IMR-90 (cell line): ENCODE measurements at regions not wholly inside any gene's neighbourhood (a gene's known extent, or its start where the extent isn't known, plus 50 kb on each side); places are given as distances from the start of the nearest gene placed in this dataset.

ENCODE experiments used
- ATAC-seq: fragments of 200-7000 bp; cut with Tn5 transposase; 2 replicates; pipeline ENCODE4 v1.9.1; 2020; ENCODE audit warnings: low read depth, mild to moderate bottlenecking, moderate library complexity
- BruUV-seq: library from RNA; stranded (reverse); fragments of 400-500 nt; replicated peaks from 2 replicates; lab custom pipeline; 2021; lab: Mats Ljungman, UMichigan
- CTCF ChIA-PET: fragments of 300-600 bp; formaldehyde crosslinking; extraction: SDS; loops from one replicate; lab custom pipeline; 2021; ENCODE audit warnings: antibody characterized with exemption; lab: Yijun Ruan, JAX
- POLR2A ChIA-PET: fragments of 300-600 bp; sonication (Branson Sonifier 250); formaldehyde crosslinking; loops from one replicate; lab custom pipeline; 2022; ENCODE audit warnings: antibody characterized with exemption; ENCODE audit not compliant: unreplicated experiment; lab: Charles Lee
- DNase-seq: peaks from one replicate; pipeline ENCODE4 v3.0.0; 2013
- H2AFZ ChIP-seq: replicated peaks from 2 replicates; pipeline ENCODE3; 2013; ENCODE audit warnings: low read length, mild to moderate bottlenecking; ENCODE audit not compliant: poor library complexity
- H2AK5ac ChIP-seq: 2 replicates; pipeline ENCODE4 v1.6.1; 2013; ENCODE audit warnings: low read depth, low read length, inconsistent platforms
- H2AK9ac ChIP-seq: replicated peaks from 2 replicates; pipeline ENCODE3; 2013; ENCODE audit warnings: mild to moderate bottlenecking, low read depth, low read length, moderate library complexity; ENCODE audit not compliant: poor library complexity
- H2BK120ac ChIP-seq: 2 replicates; pipeline ENCODE4 v1.6.1; 2013; ENCODE audit warnings: low read depth, low read length, inconsistent platforms
- H2BK15ac ChIP-seq: 3 replicates; pipeline ENCODE4 v1.6.1; 2013; ENCODE audit warnings: low read depth, low read length, inconsistent platforms
- H2BK20ac ChIP-seq: 2 replicates; pipeline ENCODE4 v1.6.1; 2013; ENCODE audit warnings: low read depth, mild to moderate bottlenecking, inconsistent platforms, low read length, moderate library complexity
- H2BK5ac ChIP-seq: 2 replicates; pipeline ENCODE4 v1.6.1; 2013; ENCODE audit warnings: mild to moderate bottlenecking, low read depth, low read length, inconsistent platforms; ENCODE audit not compliant: poor library complexity, severe bottlenecking
- H3K14ac ChIP-seq: replicated peaks from 2 replicates; pipeline ENCODE4 v1.6.1; 2013; ENCODE audit warnings: low read depth, low read length, inconsistent platforms
- H3K18ac ChIP-seq: 2 replicates; pipeline ENCODE4 v1.6.1; 2013; ENCODE audit warnings: low read depth, low read length, control low read depth
- H3K23ac ChIP-seq: 2 replicates; pipeline ENCODE4 v1.6.1; 2013; ENCODE audit warnings: low read depth, low read length, inconsistent platforms
- H3K27ac ChIP-seq: 2 replicates; pipeline ENCODE4 v1.5.1; 2013; ENCODE audit warnings: mild to moderate bottlenecking, control low read depth, low read length; ENCODE audit not compliant: insufficient read depth
- H3K27me3 ChIP-seq: 2 replicates; pipeline ENCODE4 v1.6.1; 2013; ENCODE audit warnings: low read length; ENCODE audit not compliant: control insufficient read depth, insufficient read depth
- H3K36me3 ChIP-seq: 2 replicates; pipeline ENCODE4 v1.6.1; 2013; ENCODE audit warnings: low read length, mixed read lengths; ENCODE audit not compliant: control insufficient read depth, insufficient read depth
- H3K4ac ChIP-seq: 2 replicates; pipeline ENCODE4 v1.6.1; 2013; ENCODE audit warnings: low read depth, low read length, inconsistent platforms
- H3K4me1 ChIP-seq: 2 replicates; pipeline ENCODE4 v1.6.1; 2013; ENCODE audit warnings: low read length, mixed read lengths; ENCODE audit not compliant: control insufficient read depth, insufficient read depth
- H3K4me2 ChIP-seq: 2 replicates; pipeline ENCODE4 v1.6.1; 2013; ENCODE audit warnings: low read depth, mild to moderate bottlenecking, control low read depth, low read length, moderate library complexity
- H3K4me3 ChIP-seq: 2 replicates; pipeline ENCODE4 v1.5.1; 2013; ENCODE audit warnings: low read depth, mild to moderate bottlenecking, control low read depth, low read length, moderate library complexity; ENCODE audit not compliant: insufficient read depth
- H3K56ac ChIP-seq: 2 replicates; pipeline ENCODE4 v1.6.1; 2013; ENCODE audit warnings: low read length, inconsistent platforms; ENCODE audit not compliant: insufficient read depth; ENCODE audit errors: extremely low read depth
- H3K79me1 ChIP-seq, 2 experiments: 2 replicates each; pipeline ENCODE4 v1.6.1; 2013; ENCODE audit warnings: low read length in 2 of 2, inconsistent platforms in 1 of 2, low read depth in 1 of 2
- H3K9ac ChIP-seq: 2 replicates; pipeline ENCODE4 v1.6.1; 2013; ENCODE audit warnings: low read depth, low read length, control low read depth
- H3K9me1 ChIP-seq: 2 replicates; pipeline ENCODE4 v1.6.1; 2013; ENCODE audit warnings: low read length, inconsistent platforms; ENCODE audit not compliant: insufficient read depth
- H3K9me3 ChIP-seq: 2 replicates; pipeline ENCODE4 v1.6.1; 2013; ENCODE audit warnings: low read length; ENCODE audit not compliant: control insufficient read depth, insufficient read depth
- H4K20me1 ChIP-seq: 2 replicates; pipeline ENCODE4 v1.6.1; 2013; ENCODE audit warnings: low read length, inconsistent platforms; ENCODE audit not compliant: insufficient read depth
- H4K5ac ChIP-seq: 2 replicates; pipeline ENCODE4 v1.6.1; 2013; ENCODE audit warnings: mild to moderate bottlenecking, low read depth, low read length, control low read depth
- H4K8ac ChIP-seq, 2 experiments: 2 replicates each; pipeline ENCODE4 v1.6.1; 2013; ENCODE audit warnings: low read depth in 2 of 2, low read length in 2 of 2, control low read depth in 1 of 2, inconsistent platforms in 1 of 2
- H4K91ac ChIP-seq: 2 replicates; pipeline ENCODE4 v1.6.1; 2013; ENCODE audit warnings: low read depth, low read length, inconsistent platforms; ENCODE audit not compliant: insufficient read depth
- BHLHE40 ChIP-seq: fragments of 150-350 bp; IDR thresholded peaks from 2 replicates; pipeline ENCODE4 v1.6.1; 2016; ENCODE audit warnings: mild to moderate bottlenecking, low read depth, low read length
- CEBPB ChIP-seq: IDR thresholded peaks from 2 replicates; pipeline ENCODE4 v1.6.1; 2012; ENCODE audit warnings: low read depth, low read length, improper control_type of control experiment
- CHD1 ChIP-seq: IDR thresholded peaks from 2 replicates; pipeline ENCODE4 v1.6.1; 2012; ENCODE audit warnings: low read depth, low read length, improper control_type of control experiment
- CTCF ChIP-seq: conservative IDR thresholded peaks from 2 replicates; pipeline ENCODE4 v1.5.1; 2012; ENCODE audit warnings: mild to moderate bottlenecking, low read depth, low read length, improper control_type of control experiment
- ELK1 ChIP-seq: fragments of 150-350 bp; IDR thresholded peaks from 2 replicates; pipeline ENCODE4 v1.6.1; 2016; ENCODE audit warnings: low read depth, mild to moderate bottlenecking, low read length, moderate library complexity, borderline replicate concordance
- FOS ChIP-seq: fragments of 150-350 bp; IDR thresholded peaks from 2 replicates; pipeline ENCODE4 v1.6.1; 2016; ENCODE audit warnings: low read depth, low read length
- MAFK ChIP-seq: IDR thresholded peaks from 2 replicates; pipeline ENCODE4 v1.6.1; 2012; ENCODE audit warnings: low read depth, low read length, improper control_type of control experiment
- MAZ ChIP-seq: IDR thresholded peaks from 2 replicates; pipeline ENCODE4 v1.6.1; 2012; ENCODE audit warnings: low read depth, mild to moderate bottlenecking, low read length, improper control_type of control experiment, moderate library complexity, borderline replicate concordance
- MXI1 ChIP-seq: IDR thresholded peaks from 2 replicates; pipeline ENCODE4 v1.6.1; 2012; ENCODE audit warnings: low read depth, mild to moderate bottlenecking, low read length, moderate library complexity, borderline replicate concordance
- NFE2L2 ChIP-seq: fragments of 150-350 bp; IDR thresholded peaks from 2 replicates; pipeline ENCODE4 v1.6.1; 2016; ENCODE audit warnings: low read depth, mild to moderate bottlenecking, low read length
- POLR2A ChIP-seq: IDR thresholded peaks from 2 replicates; pipeline ENCODE4 v1.6.1; 2012; ENCODE audit warnings: mild to moderate bottlenecking, low read depth, low read length
- RAD21 ChIP-seq: IDR thresholded peaks from 2 replicates; pipeline ENCODE4 v1.6.1; 2012; ENCODE audit warnings: low read length, improper control_type of control experiment
- RCOR1 ChIP-seq: IDR thresholded peaks from 2 replicates; pipeline ENCODE4 v1.6.1; 2012; ENCODE audit warnings: mild to moderate bottlenecking, low read length, improper control_type of control experiment; ENCODE audit not compliant: insufficient replicate concordance
- RFX5 ChIP-seq: IDR thresholded peaks from 2 replicates; pipeline ENCODE4 v1.8.0; 2012; ENCODE audit warnings: low read depth, mild to moderate bottlenecking, low read length, moderate library complexity
- SMC3 ChIP-seq: fragments of 150-350 bp; IDR thresholded peaks from 2 replicates; pipeline ENCODE4 v1.6.1; 2016; ENCODE audit warnings: low read depth, mild to moderate bottlenecking, antibody characterized with exemption, low read length, moderate library complexity
- USF2 ChIP-seq: fragments of 150-350 bp; IDR thresholded peaks from 2 replicates; pipeline ENCODE4 v1.6.1; 2017; ENCODE audit warnings: mild to moderate bottlenecking, antibody characterized with exemption, low read length, low read depth
- dilution Hi-C: fragments of 300-500 bp; cut with HindIII; formaldehyde crosslinking; loops from one replicate; pipeline ENCODE4 v1.14.3; 2018; ENCODE audit warnings: low sequenced_read_pairs; ENCODE audit not compliant: unreplicated experiment
- in situ Hi-C: fragments of 300-500 bp; cut with MboI; formaldehyde crosslinking; loops from 3 replicates; pipeline ENCODE4 v1.14.3; 2019; ENCODE audit warnings: low sequenced_read_pairs, inconsistent platforms, mixed read lengths
- intact Hi-C: fragments of 100-400 bp; cut with micrococcal nuclease; formaldehyde crosslinking; loops from 2 replicates; pipeline ENCODE4 v1.10.0; 2022

DNA sequence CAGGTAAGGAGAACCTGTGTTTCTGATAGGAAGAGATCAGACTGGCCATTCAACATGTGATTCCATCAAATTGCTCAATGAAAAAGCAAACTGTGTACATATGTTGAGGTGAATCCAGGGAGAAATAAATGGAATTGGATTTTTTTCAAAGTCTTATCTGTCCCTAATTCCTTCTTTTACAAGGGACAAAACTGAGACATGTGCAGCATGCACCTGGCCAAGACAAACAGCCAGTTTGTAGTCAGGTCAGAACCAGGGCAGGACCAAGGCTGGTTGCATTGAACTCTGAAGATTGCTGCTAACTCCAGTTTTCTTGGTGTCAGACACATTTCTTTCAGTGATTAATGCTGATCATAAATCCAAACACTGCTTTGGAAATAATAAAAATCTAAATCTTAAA is 69.6 kb upstream of the CCDC190 start:
- H2BK5ac ChIP-seq: no peak overlapping the region
- POLR2A ChIA-PET: no interaction called here

More for the DNA sequence above, 69.6 kb upstream of the CCDC190 start:
- dilution Hi-C loops: no loop called here
- Histone ChIP-seq H3K56ac (no peak overlapping the region), H3K79me1 (no peaks in the 10 kb centered on the region), H4K20me1 (no peaks in the 10 kb centered on the region), H3K23ac (no peak overlapping the region), H3K36me3 (no peaks in the 10 kb centered on the region), H3K14ac (no peak overlapping the region), H2AFZ (no peak overlapping the region), H3K9ac (no peak overlapping the region), H4K8ac (no peak overlapping the region), H3K4ac (no peak overlapping the region), H4K5ac (no peak overlapping the region), H2BK15ac (no peak overlapping the region), H3K27me3 (no peaks in the 10 kb centered on the region), H2AK9ac (no peak overlapping the region), H2AK5ac (no peak overlapping the region), H2BK20ac (no peak overlapping the region), H3K9me1 (peaks cover 5% of the 10 kb centered on the region; the same call in 1 of the 2 replicates), H3K27ac (no peak overlapping the region), H3K4me2 (no peak overlapping the region), H2BK120ac (no peak overlapping the region), H3K4me3 (no peak overlapping the region), H4K91ac (no peak overlapping the region), H3K18ac (no peak overlapping the region), H3K9me3 (no peaks in the 10 kb centered on the region), H3K4me1 (no peaks in the 10 kb centered on the region)
- intact Hi-C loops: no loop called here
- BruUV-seq: no TSS peak
- no peak for ATAC-seq
- DNase-seq: no peak
- in situ Hi-C loops: no loop called here
- CTCF ChIA-PET: no interaction called here
- TF ChIP-seq MAZ (no peak), CHD1 (no peak), RFX5 (no peak), USF2 (no peak), BHLHE40 (no peak), MXI1 (no peak), CEBPB (no peak), ELK1 (no peak), FOS (no peak), MAFK (no peak), NFE2L2 (no peak), SMC3 (no peak), RAD21 (no peak), POLR2A (no peak), RCOR1 (no peak), CTCF (no peak)
